Astrocyte of the cerebellum (primary cell): ENCODE measurements at regions not wholly inside any gene's neighbourhood (a gene's known extent, or its start where the extent isn't known, plus 50 kb on each side); places are given as distances from the start of the nearest gene placed in this dataset.

ENCODE experiments used
- DNase-seq: peaks from one replicate; pipeline ENCODE4 v3.0.0-alpha.2; 2011; ENCODE audit warnings: low read depth
- H3K4me3 ChIP-seq: 2 replicates; pipeline ENCODE4 v1.5.1; 2011; ENCODE audit warnings: mild to moderate bottlenecking, low read depth, low read length, moderate library complexity
- in situ Hi-C: cut with HindIII; loops from 2 replicates; pipeline ENCODE4 v1.10.0; 2017; ENCODE audit warnings: low sequenced_read_pairs
- TF ChIP-seq, protein P1 (sequence below): IDR thresholded peaks from 2 replicates; pipeline ENCODE4 v1.5.1; 2012; ENCODE audit warnings: low read length, low read depth, moderate library complexity, mild to moderate bottlenecking; ENCODE audit errors: missing control alignments

- in situ Hi-C loops, result no loop called here
- DNase-seq, result no peak
- H3K4me3 ChIP-seq, result no peak overlapping the region
These were observed 423.6 kb downstream of the CDH26 start for GRCh38 chr20:60381643-60382400.

DNA sequence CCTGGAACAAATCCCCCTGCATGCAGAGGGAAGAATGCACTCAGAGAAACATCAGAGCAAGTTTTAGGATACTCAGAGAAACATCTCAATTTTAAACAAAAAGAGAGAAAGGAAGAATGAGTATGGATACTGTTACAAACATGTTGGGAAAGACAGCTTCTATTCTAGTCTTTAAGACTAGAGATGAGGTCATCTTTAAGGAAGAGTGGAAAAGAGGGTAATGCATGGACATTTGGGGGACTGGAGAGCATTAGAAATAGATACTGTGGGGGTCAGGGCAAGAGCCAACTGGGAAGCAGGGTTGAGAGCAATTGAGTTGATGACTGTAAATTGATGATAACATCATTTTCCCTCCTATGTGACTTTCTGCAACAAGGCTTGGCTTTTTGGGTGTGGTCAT lies 431.2 kb downstream of the CDH26 start:
- no peak for DNase-seq
- TF ChIP-seq, protein P1, sequence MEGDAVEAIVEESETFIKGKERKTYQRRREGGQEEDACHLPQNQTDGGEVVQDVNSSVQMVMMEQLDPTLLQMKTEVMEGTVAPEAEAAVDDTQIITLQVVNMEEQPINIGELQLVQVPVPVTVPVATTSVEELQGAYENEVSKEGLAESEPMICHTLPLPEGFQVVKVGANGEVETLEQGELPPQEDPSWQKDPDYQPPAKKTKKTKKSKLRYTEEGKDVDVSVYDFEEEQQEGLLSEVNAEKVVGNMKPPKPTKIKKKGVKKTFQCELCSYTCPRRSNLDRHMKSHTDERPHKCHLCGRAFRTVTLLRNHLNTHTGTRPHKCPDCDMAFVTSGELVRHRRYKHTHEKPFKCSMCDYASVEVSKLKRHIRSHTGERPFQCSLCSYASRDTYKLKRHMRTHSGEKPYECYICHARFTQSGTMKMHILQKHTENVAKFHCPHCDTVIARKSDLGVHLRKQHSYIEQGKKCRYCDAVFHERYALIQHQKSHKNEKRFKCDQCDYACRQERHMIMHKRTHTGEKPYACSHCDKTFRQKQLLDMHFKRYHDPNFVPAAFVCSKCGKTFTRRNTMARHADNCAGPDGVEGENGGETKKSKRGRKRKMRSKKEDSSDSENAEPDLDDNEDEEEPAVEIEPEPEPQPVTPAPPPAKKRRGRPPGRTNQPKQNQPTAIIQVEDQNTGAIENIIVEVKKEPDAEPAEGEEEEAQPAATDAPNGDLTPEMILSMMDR, result no peak
- in situ Hi-C loops, result no loop called here
- H3K4me3 ChIP-seq, result no peak overlapping the region

More at GRCh38 chr20:60381643-60382400, 423.6 kb downstream of the CDH26 start:
- TF ChIP-seq, protein P1, result no peak

DNA sequence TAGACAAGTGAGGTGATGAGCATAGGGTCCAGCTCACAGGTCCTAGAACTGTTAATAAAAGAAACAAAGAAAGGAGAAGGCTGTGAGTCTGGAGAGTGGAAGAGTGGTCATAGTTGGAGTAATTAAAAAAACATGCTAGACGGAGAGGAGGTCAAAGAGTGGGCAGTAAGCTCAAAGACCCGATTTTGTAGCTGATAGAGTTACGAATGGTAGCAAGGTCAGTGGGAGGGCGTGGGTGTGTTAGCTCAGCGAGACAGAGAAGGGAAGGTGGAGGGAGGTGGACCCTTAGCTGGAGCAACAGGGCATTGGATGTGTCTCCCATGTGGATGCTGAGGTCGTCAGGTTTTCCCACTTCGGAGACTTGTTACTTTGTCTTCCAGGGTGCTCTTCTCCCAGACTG lies 431.7 kb downstream of the CDH26 start:
- no peak for DNase-seq
- H3K4me3 ChIP-seq, result no peak overlapping the region
- TF ChIP-seq, protein P1, result no peak
- in situ Hi-C loops, result no loop called here

DNA sequence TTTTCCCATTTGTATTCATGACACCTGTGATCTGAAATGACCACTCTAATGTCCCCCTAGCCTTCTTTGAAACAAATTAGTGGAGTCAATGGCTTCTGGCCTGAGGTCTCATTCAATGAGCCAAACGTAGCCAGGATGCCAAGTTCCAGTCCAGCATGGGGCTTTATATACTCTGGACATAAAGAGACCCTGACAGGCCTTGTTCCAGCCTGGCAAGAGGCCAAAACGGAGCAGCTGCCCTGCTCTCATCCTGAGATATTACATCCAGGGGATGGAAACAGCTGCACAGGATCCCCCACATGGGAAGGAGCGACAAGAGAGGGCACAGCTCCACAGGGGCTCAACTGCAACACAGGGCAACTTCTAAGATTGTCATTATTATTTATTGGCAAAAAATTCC lies 437.8 kb downstream of the CDH26 start:
- DNase-seq, result no peak
- in situ Hi-C loops, result no loop called here

GRCh38 chr20:60400567-60400966 lies 442.3 kb downstream of the CDH26 start:
- in situ Hi-C loops, result no loop called here
- TF ChIP-seq, protein P1, result no peak
- no peak for DNase-seq
- H3K4me3 ChIP-seq, result no peak overlapping the region

More for the DNA sequence above, 437.8 kb downstream of the CDH26 start:
- TF ChIP-seq, protein P1, result no peak
- H3K4me3 ChIP-seq, result no peak overlapping the region

GRCh38 chr20:60402189-60403058 lies 444.2 kb downstream of the CDH26 start:
- no peak for DNase-seq
- TF ChIP-seq, protein P1, result no peak
- no peak overlapping the region for H3K4me3 ChIP-seq
- in situ Hi-C loops, result no loop called here
